GM13976 (cell line): ENCODE measurements at regions not wholly inside any gene's neighbourhood (a gene's known extent, or its start where the extent isn't known, plus 50 kb on each side); places are given as distances from the start of the nearest gene placed in this dataset.

Experiments
- DNase-seq: peaks from one replicate; pipeline ENCODE4 v3.0.0; 2012; ENCODE audit warnings: low spot score
- in situ Hi-C: fragments of 300-500 bp; cut with MboI; formaldehyde crosslinking; loops from one replicate; pipeline ENCODE4 v1.12.0; 2022; ENCODE audit warnings: low sequenced_read_pairs, mixed read lengths, inconsistent platforms; ENCODE audit not compliant: unreplicated experiment
- TF ChIP-seq, protein P1 (sequence below): IDR thresholded peaks from 2 replicates; pipeline ENCODE4 v1.5.1; 2012; ENCODE audit warnings: borderline replicate concordance, mild to moderate bottlenecking; ENCODE audit not compliant: insufficient read depth; ENCODE audit errors: extremely low read depth, missing control alignments, control extremely low read depth

DNA sequence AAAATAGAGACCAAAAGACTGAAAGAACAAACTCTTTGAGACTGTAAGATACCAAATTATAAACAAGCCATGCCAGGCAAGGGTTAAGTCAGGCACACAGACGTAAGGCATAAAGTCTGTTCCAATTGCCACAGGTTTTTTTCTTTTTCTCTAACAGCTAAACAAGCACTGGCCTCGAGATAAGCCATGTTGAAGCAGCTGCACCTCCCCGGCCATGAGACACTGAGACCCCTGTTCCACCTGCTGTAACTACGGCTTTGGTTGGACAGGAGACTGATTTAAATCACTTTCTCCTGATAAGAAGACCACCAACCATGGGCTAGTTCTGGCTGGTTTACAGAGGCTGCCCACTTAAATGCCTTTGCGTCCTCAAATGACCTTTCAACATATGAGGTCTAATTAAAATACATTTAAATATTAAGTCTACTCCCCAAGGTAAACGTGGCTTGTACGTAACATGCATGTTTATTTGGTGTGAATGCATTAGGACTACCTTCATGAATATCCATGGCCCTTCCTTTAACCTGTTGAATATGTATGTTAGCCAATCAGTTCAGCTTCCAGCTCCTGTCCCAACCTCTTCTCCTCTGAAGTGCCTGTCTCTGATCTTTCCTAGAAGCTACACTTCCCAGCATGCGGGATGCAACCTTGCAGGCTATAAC lies 117.2 kb downstream of the CMPK2 start:
- in situ Hi-C loops: no loop called here
- TF ChIP-seq, protein P1, sequence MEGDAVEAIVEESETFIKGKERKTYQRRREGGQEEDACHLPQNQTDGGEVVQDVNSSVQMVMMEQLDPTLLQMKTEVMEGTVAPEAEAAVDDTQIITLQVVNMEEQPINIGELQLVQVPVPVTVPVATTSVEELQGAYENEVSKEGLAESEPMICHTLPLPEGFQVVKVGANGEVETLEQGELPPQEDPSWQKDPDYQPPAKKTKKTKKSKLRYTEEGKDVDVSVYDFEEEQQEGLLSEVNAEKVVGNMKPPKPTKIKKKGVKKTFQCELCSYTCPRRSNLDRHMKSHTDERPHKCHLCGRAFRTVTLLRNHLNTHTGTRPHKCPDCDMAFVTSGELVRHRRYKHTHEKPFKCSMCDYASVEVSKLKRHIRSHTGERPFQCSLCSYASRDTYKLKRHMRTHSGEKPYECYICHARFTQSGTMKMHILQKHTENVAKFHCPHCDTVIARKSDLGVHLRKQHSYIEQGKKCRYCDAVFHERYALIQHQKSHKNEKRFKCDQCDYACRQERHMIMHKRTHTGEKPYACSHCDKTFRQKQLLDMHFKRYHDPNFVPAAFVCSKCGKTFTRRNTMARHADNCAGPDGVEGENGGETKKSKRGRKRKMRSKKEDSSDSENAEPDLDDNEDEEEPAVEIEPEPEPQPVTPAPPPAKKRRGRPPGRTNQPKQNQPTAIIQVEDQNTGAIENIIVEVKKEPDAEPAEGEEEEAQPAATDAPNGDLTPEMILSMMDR: no peak
- no peak for DNase-seq

- in situ Hi-C loops: no loop called here
- no peak for DNase-seq
- TF ChIP-seq, protein P1: no peak
Measured at GRCh38 chr2:6749962-6750361, 115.7 kb downstream of the CMPK2 start.

DNA sequence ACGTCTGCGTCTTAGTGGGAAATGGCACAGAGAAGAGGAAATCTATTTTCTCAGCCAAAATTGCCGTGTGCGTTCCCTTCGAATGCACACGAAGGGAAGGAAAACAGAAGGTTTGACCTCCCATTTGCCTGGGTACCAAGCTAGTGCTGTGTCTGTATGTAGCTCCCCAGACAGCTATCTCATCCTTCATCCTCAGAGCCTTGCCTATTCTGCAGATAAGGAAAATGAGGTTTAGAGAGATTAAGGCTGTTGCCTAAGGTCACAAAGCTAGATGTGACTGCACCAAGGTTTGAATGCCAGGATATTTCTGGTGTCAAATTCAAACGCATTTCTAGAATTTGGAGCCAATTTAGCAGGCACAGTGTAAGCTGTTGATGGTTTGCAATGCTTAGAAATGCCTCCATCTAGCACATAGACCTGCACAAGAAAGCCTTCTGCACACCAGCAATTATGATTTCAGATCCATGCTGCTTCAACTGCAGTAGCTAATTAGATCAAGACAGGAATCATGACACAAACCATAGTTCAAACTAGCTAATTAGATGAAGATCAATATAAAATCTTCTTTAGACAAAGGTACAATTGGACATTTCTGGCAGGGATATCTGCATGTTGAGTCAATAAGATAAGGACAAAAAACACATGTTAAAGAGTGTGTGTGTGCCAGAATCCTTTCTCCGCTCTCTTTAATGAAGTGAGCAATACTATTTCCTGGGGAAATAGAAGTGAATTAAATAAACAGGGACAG lies 115.1 kb downstream of the CMPK2 start:
- TF ChIP-seq, protein P1: no peak
- in situ Hi-C loops: no loop called here
- no peak for DNase-seq

- in situ Hi-C loops: no loop called here
- DNase-seq: no peak
- TF ChIP-seq, protein P1: no peak
Measured at GRCh38 chr2:6754419-6754818, 111.3 kb downstream of the CMPK2 start.

- TF ChIP-seq, protein P1: no peak
- no peak for DNase-seq
- in situ Hi-C loops: no loop called here
Measured at GRCh38 chr2:6755456-6755855, 110.3 kb downstream of the CMPK2 start.

DNA sequence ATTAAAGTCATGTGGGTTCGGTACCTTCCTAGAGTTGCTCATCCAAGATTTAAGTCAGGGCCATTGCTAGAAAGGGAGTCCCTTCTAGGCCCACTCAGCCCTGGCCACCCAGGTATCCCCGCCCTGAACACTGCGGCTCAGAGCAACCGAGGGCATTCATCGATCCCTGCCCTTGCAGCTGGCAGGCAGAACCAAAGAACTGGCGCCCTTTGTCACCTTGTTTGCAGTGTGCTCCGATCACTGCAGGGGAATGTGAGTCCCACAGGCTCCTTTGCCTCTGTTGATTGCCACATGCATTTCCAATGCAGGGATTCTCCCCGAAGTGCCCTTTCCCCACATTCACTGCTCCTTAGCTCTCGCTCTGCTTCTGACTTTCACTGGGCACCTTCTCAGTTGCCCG lies 108.5 kb downstream of the CMPK2 start:
- DNase-seq: no peak
- in situ Hi-C loops: no loop called here
- TF ChIP-seq, protein P1: no peak
